Caco-2 (cell line): ENCODE measurements at regions not wholly inside any gene's neighbourhood (a gene's known extent, or its start where the extent isn't known, plus 50 kb on each side); places are given as distances from the start of the nearest gene placed in this dataset.

ENCODE experiments used
- BruUV-seq: library from RNA; stranded (reverse); fragments of 400-500 nt; replicated peaks from 2 replicates; lab custom pipeline; 2021; lab: Mats Ljungman, UMichigan
- CTCF ChIA-PET: fragments of 300-600 bp; sonication (Branson Sonifier 250); formaldehyde crosslinking; loops from one replicate; lab custom pipeline; 2022; ENCODE audit warnings: antibody characterized with exemption; lab: Charles Lee
- POLR2A ChIA-PET: fragments of 300-600 bp; sonication (Branson Sonifier 250); formaldehyde crosslinking; loops from one replicate; lab custom pipeline; 2022; ENCODE audit warnings: antibody characterized with exemption; lab: Charles Lee
- DNase-seq, 2 experiments: peaks; one replicate each; pipeline versions ENCODE4 v3.0.0 to v3.0.0-alpha.2; 2020 to 2022
- H3K27me3 ChIP-seq: replicated peaks from 2 replicates; pipeline ENCODE4 v1.6.0; 2011; ENCODE audit warnings: low read length; ENCODE audit not compliant: control insufficient read depth, insufficient read depth
- H3K36me3 ChIP-seq: 2 replicates; pipeline ENCODE4 v1.5.1; 2011; ENCODE audit warnings: low read length; ENCODE audit not compliant: control insufficient read depth, insufficient read depth
- H3K4me1 ChIP-seq: fragments of 250-450 bp; sonication (Bioruptor Pico); 2 replicates; pipeline ENCODE4 v1.5.1; 2020; ENCODE audit warnings: mild to moderate bottlenecking
- H3K4me3 ChIP-seq: 2 replicates; pipeline ENCODE4 v1.5.1; 2011; ENCODE audit warnings: low read depth, mild to moderate bottlenecking, control low read depth, low read length
- H3K9me3 ChIP-seq: fragments of 250-450 bp; sonication (Bioruptor Pico); 2 replicates; pipeline ENCODE4 v1.5.1; 2020; ENCODE audit warnings: mild to moderate bottlenecking, moderate library complexity
- H3K27ac Mint-ChIP-seq: one replicate; pipeline ENCODE4 v1.8.0; 2022; ENCODE audit warnings: mixed read lengths; ENCODE audit not compliant: unreplicated experiment
- H3K27me3 Mint-ChIP-seq: one replicate; pipeline ENCODE4 v1.8.0; 2022; ENCODE audit warnings: mixed read lengths; ENCODE audit not compliant: insufficient read depth, unreplicated experiment
- H3K36me3 Mint-ChIP-seq: one replicate; pipeline ENCODE4 v1.8.0; 2022; ENCODE audit warnings: mild to moderate bottlenecking, mixed read lengths; ENCODE audit not compliant: insufficient read depth, unreplicated experiment
- H3K4me1 Mint-ChIP-seq: one replicate; pipeline ENCODE4 v1.8.0; 2022; ENCODE audit warnings: low read depth, mixed read lengths; ENCODE audit not compliant: unreplicated experiment
- H3K4me3 Mint-ChIP-seq: one replicate; pipeline ENCODE4 v1.8.0; 2022; ENCODE audit warnings: mild to moderate bottlenecking, moderate library complexity, mixed read lengths; ENCODE audit not compliant: unreplicated experiment
- H3K9me3 Mint-ChIP-seq: one replicate; pipeline ENCODE4 v1.8.0; 2022; ENCODE audit warnings: mixed read lengths; ENCODE audit not compliant: unreplicated experiment
- intact Hi-C: fragments of 100-400 bp; cut with micrococcal nuclease; formaldehyde crosslinking; loops from one replicate; pipeline ENCODE4 v1.10.0; 2022; ENCODE audit not compliant: unreplicated experiment
- TF ChIP-seq, protein P1 (sequence below), 2 experiments: fragments of 200-600 bp in 1 of 2; IDR thresholded peaks; 1 replicate in 1 of 2; 2 replicates in 1 of 2; pipeline versions ENCODE4 v1.5.1 to v1.8.0; 2011 to 2022; ENCODE audit warnings: antibody characterized with exemption in 1 of 2, control low read depth in 1 of 2, inconsistent platforms in 1 of 2, low read depth in 1 of 2, low read length in 1 of 2, mild to moderate bottlenecking in 1 of 2, moderate library complexity in 1 of 2; ENCODE audit not compliant: insufficient read depth in 1 of 2, severe bottlenecking in 1 of 2, unreplicated experiment in 1 of 2

DNA sequence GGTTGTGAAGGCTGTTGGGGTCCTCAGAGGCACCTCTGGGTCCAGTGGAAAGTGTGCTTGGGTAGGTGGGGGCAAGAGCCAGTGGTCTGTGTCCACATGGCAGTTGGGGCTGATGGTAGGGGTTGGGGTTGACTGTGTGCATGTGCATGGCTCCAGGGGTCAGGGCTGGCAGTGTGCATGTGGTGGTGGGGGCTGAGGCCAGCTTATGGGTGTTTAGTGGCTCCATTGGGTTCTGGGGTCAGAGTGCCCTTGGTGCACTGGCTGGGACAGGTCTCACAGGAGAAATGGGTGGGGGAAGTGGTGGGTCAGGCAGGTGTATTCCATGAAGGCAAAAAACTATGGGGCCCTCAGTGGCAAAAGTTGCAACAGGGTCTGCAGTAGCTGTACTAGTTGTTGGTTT is 97.9 kb downstream of the EDEM1 start:
- no peak for DNase-seq
- Mint-ChIP-seq H3K27me3 (no peaks in the 10 kb centered on the region), H3K4me3 (no peak overlapping the region), H3K9me3 (peaks cover 8% of the 10 kb centered on the region), H3K27ac (no peak overlapping the region), H3K36me3 (no peaks in the 10 kb centered on the region), H3K4me1 (no peaks in the 10 kb centered on the region)
- ChIA-PET CTCF (no interaction called here), POLR2A (no interaction called here)
- no TSS peak for BruUV-seq
- TF ChIP-seq, protein P1, sequence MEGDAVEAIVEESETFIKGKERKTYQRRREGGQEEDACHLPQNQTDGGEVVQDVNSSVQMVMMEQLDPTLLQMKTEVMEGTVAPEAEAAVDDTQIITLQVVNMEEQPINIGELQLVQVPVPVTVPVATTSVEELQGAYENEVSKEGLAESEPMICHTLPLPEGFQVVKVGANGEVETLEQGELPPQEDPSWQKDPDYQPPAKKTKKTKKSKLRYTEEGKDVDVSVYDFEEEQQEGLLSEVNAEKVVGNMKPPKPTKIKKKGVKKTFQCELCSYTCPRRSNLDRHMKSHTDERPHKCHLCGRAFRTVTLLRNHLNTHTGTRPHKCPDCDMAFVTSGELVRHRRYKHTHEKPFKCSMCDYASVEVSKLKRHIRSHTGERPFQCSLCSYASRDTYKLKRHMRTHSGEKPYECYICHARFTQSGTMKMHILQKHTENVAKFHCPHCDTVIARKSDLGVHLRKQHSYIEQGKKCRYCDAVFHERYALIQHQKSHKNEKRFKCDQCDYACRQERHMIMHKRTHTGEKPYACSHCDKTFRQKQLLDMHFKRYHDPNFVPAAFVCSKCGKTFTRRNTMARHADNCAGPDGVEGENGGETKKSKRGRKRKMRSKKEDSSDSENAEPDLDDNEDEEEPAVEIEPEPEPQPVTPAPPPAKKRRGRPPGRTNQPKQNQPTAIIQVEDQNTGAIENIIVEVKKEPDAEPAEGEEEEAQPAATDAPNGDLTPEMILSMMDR (IDR thresholded peaks at IDR 0.05; ENCODE audit: insufficient read depth in 1 of 2, low read depth in 1 of 2, low read length in 1 of 2, severe bottlenecking in 1 of 2, unreplicated experiment in 1 of 2): no peak
- intact Hi-C loops: no loop called here
- no peaks in the 10 kb centered on the region for H3K36me3 ChIP-seq
- H3K4me3 ChIP-seq: no peak overlapping the region
- 0 out of 2 replicates have a peak, but pooled peaks cover 2% of the 10 kb centered on the region for H3K9me3 ChIP-seq
- no peaks in the 10 kb centered on the region for H3K4me1 ChIP-seq
- H3K27me3 ChIP-seq: no peaks in the 10 kb centered on the region

DNA sequence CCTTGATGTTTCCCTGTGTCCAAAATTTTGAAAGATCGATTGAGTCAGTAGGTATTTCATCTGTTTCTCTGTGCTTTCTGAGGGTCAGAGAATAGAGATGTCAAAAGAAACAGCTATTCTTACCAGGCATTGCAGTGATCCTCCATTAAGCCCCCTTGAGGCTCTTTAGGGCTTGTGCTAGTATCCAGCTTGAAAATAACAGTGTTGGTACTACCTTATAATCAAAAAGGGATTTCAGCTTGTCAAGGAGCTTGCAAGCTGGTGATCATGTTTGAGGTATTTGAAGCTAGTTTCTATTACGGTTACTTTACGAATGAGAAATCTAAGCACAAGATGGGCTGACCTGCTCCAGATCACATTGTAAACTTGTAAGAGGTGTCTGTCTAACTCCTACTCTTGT is 103.4 kb downstream of the EDEM1 start:
- Mint-ChIP-seq H3K27ac (no peak overlapping the region), H3K36me3 (no peaks in the 10 kb centered on the region), H3K9me3 (peaks cover 15% of the 10 kb centered on the region), H3K4me3 (no peak overlapping the region), H3K4me1 (no peaks in the 10 kb centered on the region), H3K27me3 (no peaks in the 10 kb centered on the region)
- intact Hi-C loops: no loop called here
- DNase-seq: no peak
- POLR2A ChIA-PET: no interaction called here
- CTCF ChIA-PET: interaction anchor here (0.6 kb wide), 1 partner anchor 526 kb away, joined by 3 read pairs; no protein-coding TSS in a partner anchor
- no peaks in the 10 kb centered on the region for H3K27me3 ChIP-seq
- H3K36me3 ChIP-seq: no peaks in the 10 kb centered on the region
- no TSS peak for BruUV-seq
- no peak overlapping the region for H3K4me3 ChIP-seq
- TF ChIP-seq, protein P1 (IDR thresholded peaks at IDR 0.05; ENCODE audit: insufficient read depth in 1 of 2, low read depth in 1 of 2, low read length in 1 of 2, severe bottlenecking in 1 of 2, unreplicated experiment in 1 of 2): no peak
- H3K4me1 ChIP-seq: no peaks in the 10 kb centered on the region
- H3K9me3 ChIP-seq: 0 out of 2 replicates have a peak, but pooled peaks cover 2% of the 10 kb centered on the region

DNA sequence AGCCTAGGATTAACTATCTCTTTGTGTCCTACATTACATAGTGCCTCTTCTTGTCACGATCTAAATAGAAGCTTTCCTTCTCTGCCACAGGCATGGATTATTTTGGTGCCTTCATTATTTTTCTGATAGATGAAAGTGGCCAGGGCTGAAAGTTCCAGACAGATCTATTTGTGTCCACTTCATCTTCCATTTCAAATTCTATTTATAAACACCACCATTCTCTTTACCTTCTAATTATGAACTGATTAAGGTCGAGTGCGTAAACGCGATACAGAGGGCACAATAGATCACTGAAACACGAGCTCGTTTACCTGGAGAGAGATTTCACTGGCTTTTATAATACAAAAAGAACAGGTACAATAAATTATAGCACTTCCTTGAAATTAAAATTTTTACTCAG is 105.0 kb downstream of the EDEM1 start:
- TF ChIP-seq, protein P1 (IDR thresholded peaks at IDR 0.05; ENCODE audit: insufficient read depth in 1 of 2, low read depth in 1 of 2, low read length in 1 of 2, severe bottlenecking in 1 of 2, unreplicated experiment in 1 of 2): no peak
- ChIA-PET CTCF (no interaction called here), POLR2A (no interaction called here)
- Histone ChIP-seq H3K27me3 (no peaks in the 10 kb centered on the region), H3K9me3 (0 out of 2 replicates have a peak, but pooled peaks cover 2% of the 10 kb centered on the region), H3K4me3 (no peak overlapping the region), H3K36me3 (no peaks in the 10 kb centered on the region), H3K4me1 (no peaks in the 10 kb centered on the region)
- H3K27ac Mint-ChIP-seq: no peak overlapping the region
- intact Hi-C loops: no loop called here
- no peak overlapping the region for H3K4me3 Mint-ChIP-seq
- H3K9me3 Mint-ChIP-seq: peaks cover 15% of the 10 kb centered on the region
- no peaks in the 10 kb centered on the region for H3K36me3 Mint-ChIP-seq
- DNase-seq: no peak
- no peaks in the 10 kb centered on the region for H3K4me1 Mint-ChIP-seq
- BruUV-seq: no TSS peak
- no peaks in the 10 kb centered on the region for H3K27me3 Mint-ChIP-seq
